ENCODE measurements at regions not wholly inside any gene's neighbourhood (a gene's known extent, or its start where the extent isn't known, plus 50 kb on each side); places are given as distances from the start of the nearest gene placed in this dataset.

DNA sequence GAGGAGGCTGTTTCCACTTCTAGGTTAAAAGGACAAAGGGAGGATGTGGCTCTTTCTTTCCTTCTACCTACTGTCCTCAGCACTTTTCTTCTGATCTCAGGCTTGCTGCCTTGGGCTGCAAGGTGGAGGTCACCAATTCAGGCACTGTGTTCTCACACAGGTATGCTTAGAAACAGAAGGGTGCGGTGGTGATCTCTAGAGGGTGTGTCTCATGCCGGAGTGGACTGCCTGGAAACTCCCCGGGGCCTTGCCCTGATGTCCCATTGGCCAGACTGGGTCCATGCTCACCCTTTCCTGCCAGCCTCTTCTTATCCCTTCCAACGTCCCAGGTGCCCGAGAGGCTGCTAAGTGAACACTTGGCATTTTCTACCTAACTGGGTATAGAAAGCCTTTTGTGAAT is 1197.6 kb downstream of the AACS start:
- Histone ChIP-seq H3K27me3 (no peaks in the 10 kb centered on the region), H3K9me3 (replicated peaks in 1 of 3) (no peaks in the 10 kb centered on the region), H3K4me3 (no peak overlapping the region), H3K27ac (no peak overlapping the region), H3K4me1 (replicated peaks in 1 of 2) (no peaks in the 10 kb centered on the region), H3K36me3 (replicated peaks in 1 of 2) (no peaks in the 10 kb centered on the region)
- 84 to 97% (median 89%) methylated on average over 4 to 5 of the region's 5 CpGs for WGBS, 4 donors
- intact Hi-C loops (cut with DNase I) = no loop called here
- DNase-seq = no peak
- TF ChIP-seq, protein P1, sequence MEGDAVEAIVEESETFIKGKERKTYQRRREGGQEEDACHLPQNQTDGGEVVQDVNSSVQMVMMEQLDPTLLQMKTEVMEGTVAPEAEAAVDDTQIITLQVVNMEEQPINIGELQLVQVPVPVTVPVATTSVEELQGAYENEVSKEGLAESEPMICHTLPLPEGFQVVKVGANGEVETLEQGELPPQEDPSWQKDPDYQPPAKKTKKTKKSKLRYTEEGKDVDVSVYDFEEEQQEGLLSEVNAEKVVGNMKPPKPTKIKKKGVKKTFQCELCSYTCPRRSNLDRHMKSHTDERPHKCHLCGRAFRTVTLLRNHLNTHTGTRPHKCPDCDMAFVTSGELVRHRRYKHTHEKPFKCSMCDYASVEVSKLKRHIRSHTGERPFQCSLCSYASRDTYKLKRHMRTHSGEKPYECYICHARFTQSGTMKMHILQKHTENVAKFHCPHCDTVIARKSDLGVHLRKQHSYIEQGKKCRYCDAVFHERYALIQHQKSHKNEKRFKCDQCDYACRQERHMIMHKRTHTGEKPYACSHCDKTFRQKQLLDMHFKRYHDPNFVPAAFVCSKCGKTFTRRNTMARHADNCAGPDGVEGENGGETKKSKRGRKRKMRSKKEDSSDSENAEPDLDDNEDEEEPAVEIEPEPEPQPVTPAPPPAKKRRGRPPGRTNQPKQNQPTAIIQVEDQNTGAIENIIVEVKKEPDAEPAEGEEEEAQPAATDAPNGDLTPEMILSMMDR (IDR thresholded peaks at IDR 0.05) = no peak
- no peak for TF ChIP-seq POLR2A (IDR thresholded peaks at IDR 0.05)

DNA sequence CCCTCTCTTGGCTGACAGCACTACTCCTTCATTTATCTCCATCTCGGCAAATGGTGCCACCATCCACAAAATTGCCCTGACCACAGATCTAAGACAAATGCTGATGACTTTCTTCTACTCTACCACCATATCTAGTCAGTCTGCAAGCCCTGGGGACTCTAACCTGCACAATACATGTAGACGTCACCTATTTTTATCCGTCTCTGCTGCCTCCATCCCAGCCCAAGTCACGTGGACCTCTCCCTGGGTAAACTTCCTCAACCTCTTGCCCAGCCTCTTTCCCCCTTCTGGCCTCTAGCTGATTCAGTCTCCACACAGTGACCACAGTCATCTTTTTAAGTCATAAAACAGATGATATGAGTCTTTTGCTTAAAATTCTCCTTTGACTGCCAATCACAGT is 1203.0 kb downstream of the AACS start:
- H3K4me3 ChIP-seq = no peak overlapping the region
- H3K27ac ChIP-seq = no peak overlapping the region
- H3K9me3 ChIP-seq (replicated peaks in 1 of 3) = no peaks in the 10 kb centered on the region
- H3K36me3 ChIP-seq (replicated peaks in 1 of 2) = no peaks in the 10 kb centered on the region
- DNase-seq = no peak
- TF ChIP-seq, protein P1 (IDR thresholded peaks at IDR 0.05) = no peak
- TF ChIP-seq POLR2A (IDR thresholded peaks at IDR 0.05) = no peak
- 79 to 82% (median 81%) methylated on average over 4 of the region's 4 CpGs for WGBS, 4 donors
- intact Hi-C loops (cut with DNase I) = no loop called here
- H3K4me1 ChIP-seq (replicated peaks in 1 of 2) = no peaks in the 10 kb centered on the region
- no peaks in the 10 kb centered on the region for H3K27me3 ChIP-seq

DNA sequence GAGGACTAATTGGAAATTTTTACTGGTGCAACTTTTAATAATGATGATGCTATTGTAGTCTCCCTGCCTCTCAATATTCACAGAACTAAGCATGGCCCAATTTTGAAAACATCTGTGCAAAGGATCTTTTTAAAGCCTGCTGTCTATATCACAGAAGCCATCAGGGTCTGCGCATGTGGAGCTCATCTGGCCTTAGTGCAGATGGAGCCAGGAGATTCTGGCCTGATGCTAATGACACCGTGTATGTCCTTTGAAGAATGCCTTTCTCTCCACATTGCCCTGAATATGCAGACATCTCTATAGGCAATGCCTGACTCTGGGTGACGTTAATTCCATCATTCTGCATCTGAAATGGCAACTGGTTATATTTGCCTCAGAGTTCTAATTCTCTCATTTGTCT is 1205.9 kb downstream of the AACS start:
- intact Hi-C loops (cut with DNase I) = no loop called here
- Histone ChIP-seq H3K36me3 (replicated peaks in 1 of 2) (no peaks in the 10 kb centered on the region), H3K9me3 (replicated peaks in 1 of 3) (no peaks in the 10 kb centered on the region), H3K4me1 (replicated peaks in 1 of 2) (no peaks in the 10 kb centered on the region), H3K27ac (no peak overlapping the region), H3K27me3 (no peaks in the 10 kb centered on the region), H3K4me3 (no peak overlapping the region)
- 66 to 81% (median 74%) methylated on average over 3 of the region's 3 CpGs for WGBS, 4 donors
- DNase-seq = no peak
- TF ChIP-seq, protein P1 (IDR thresholded peaks at IDR 0.05) = no peak
- no peak for TF ChIP-seq POLR2A (IDR thresholded peaks at IDR 0.05)

DNA sequence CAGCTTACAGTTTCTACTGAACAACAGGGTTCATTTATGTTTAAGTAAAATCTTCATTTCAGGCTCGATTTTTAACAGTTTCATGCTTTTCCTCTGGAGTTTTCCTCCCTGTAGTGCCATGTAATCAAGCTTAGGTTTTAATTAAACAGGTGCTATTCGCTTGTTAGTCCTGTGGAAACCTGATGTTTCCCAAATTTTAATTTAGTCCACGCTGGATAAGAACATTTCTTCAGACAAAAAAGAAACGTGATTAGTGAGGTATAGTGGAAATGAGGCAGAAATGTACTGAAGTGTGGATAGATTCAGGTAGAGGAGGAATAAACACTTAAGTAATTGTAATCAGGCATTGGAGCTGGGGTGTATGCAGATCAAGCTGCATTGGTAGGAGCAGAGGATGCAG is 1217.5 kb downstream of the AACS start:
- 51 to 60% (median 55%) methylated on average over 4 of the region's 4 CpGs for WGBS, 4 donors
- no peaks in the 10 kb centered on the region for H3K36me3 ChIP-seq (replicated peaks in 1 of 2)
- TF ChIP-seq, protein P1 (IDR thresholded peaks at IDR 0.05) = no peak
- TF ChIP-seq POLR2A (IDR thresholded peaks at IDR 0.05) = no peak
- no peak for DNase-seq
- intact Hi-C loops (cut with DNase I) = no loop called here
- no peaks in the 10 kb centered on the region for H3K27me3 ChIP-seq
- no peak overlapping the region for H3K4me3 ChIP-seq
- H3K9me3 ChIP-seq (replicated peaks in 1 of 3) = no peaks in the 10 kb centered on the region
- no peak overlapping the region for H3K27ac ChIP-seq
- H3K4me1 ChIP-seq (replicated peaks in 1 of 2) = no peaks in the 10 kb centered on the region

Measured in adrenal gland (tissue), 9 donors.